GM23248 (cell line): ENCODE measurements at regions not wholly inside any gene's neighbourhood (a gene's known extent, or its start where the extent isn't known, plus 50 kb on each side); places are given as distances from the start of the nearest gene placed in this dataset.

ENCODE experiments used
- DNase-seq: peaks from one replicate; pipeline ENCODE4 v3.0.0-alpha.2; 2015
- H2AFZ ChIP-seq: fragments of 200-600 bp; sonication (generic); 2 replicates; pipeline ENCODE4 v1.6.1; 2016; ENCODE audit warnings: antibody characterized with exemption
- H3F3A ChIP-seq: fragments of 200-600 bp; sonication (generic); 2 replicates; pipeline ENCODE4 v1.6.1; 2016; ENCODE audit warnings: mild to moderate bottlenecking, antibody characterized with exemption, mixed run types; ENCODE audit not compliant: insufficient read depth
- H3K27ac ChIP-seq: fragments of 200-600 bp; sonication (generic); 2 replicates; pipeline ENCODE4 v1.5.1; 2016; ENCODE audit warnings: mild to moderate bottlenecking
- H3K27me3 ChIP-seq: fragments of 200-600 bp; sonication (generic); replicated peaks from 2 replicates; pipeline ENCODE4 v1.6.1; 2016; ENCODE audit warnings: mild to moderate bottlenecking; ENCODE audit not compliant: insufficient read depth
- H3K36me3 ChIP-seq: fragments of 200-600 bp; sonication (generic); 2 replicates; pipeline ENCODE4 v1.6.1; 2016; ENCODE audit warnings: low read depth, mild to moderate bottlenecking
- H3K4me1 ChIP-seq: fragments of 200-600 bp; sonication (generic); 2 replicates; pipeline ENCODE4 v1.6.1; 2016; ENCODE audit warnings: mild to moderate bottlenecking; ENCODE audit not compliant: insufficient read depth
- H3K4me2 ChIP-seq: fragments of 200-600 bp; sonication (generic); one replicate; pipeline ENCODE4 v1.6.1; 2016; ENCODE audit warnings: mild to moderate bottlenecking; ENCODE audit not compliant: unreplicated experiment
- H3K4me3 ChIP-seq: fragments of 200-600 bp; sonication (generic); 2 replicates; pipeline ENCODE4 v1.5.1; 2016; ENCODE audit warnings: mild to moderate bottlenecking
- H3K79me2 ChIP-seq: fragments of 200-600 bp; sonication (generic); 2 replicates; pipeline ENCODE4 v1.6.1; 2016; ENCODE audit warnings: mild to moderate bottlenecking; ENCODE audit not compliant: insufficient read depth
- H3K9ac ChIP-seq: fragments of 200-600 bp; sonication (generic); 2 replicates; pipeline ENCODE4 v1.6.1; 2016; ENCODE audit warnings: mild to moderate bottlenecking
- H3K9me2 ChIP-seq: fragments of 200-600 bp; sonication (generic); 2 replicates; pipeline ENCODE4 v1.6.1; 2016; ENCODE audit warnings: mixed run types, mild to moderate bottlenecking, moderate library complexity; ENCODE audit not compliant: insufficient read depth
- H3K9me3 ChIP-seq: fragments of 200-600 bp; sonication (generic); one replicate; pipeline ENCODE4 v1.6.1; 2017; ENCODE audit warnings: low read depth
- H4K20me1 ChIP-seq: fragments of 200-600 bp; sonication (generic); 2 replicates; pipeline ENCODE4 v1.6.0; 2016; ENCODE audit not compliant: insufficient read depth
- EZH2 ChIP-seq: fragments of 200-600 bp; sonication (generic); IDR thresholded peaks from 2 replicates; pipeline ENCODE4 v1.6.1; 2018; ENCODE audit warnings: antibody characterized with exemption, mild to moderate bottlenecking; ENCODE audit not compliant: insufficient read depth, poor library complexity, severe bottlenecking
- EZH2phosphoT487 ChIP-seq: fragments of 200-600 bp; sonication (generic); IDR thresholded peaks from 2 replicates; pipeline ENCODE4 v1.6.1; 2018; ENCODE audit warnings: antibody characterized with exemption, moderate library complexity, mild to moderate bottlenecking, low read depth; ENCODE audit not compliant: insufficient read depth
- WGBS, 2 experiments: methylation state at CpG; one replicate each; pipeline ENCODE4 v1.1.6; 2015 to 2017; ENCODE audit warnings: low lambda C conversion rate in 2 of 2, low coverage in 1 of 2; ENCODE audit errors: missing lambda C conversion rate in 2 of 2; 5-methylcytosine and 5-hydroxymethylcytosine counted together
- in situ Hi-C: fragments of 300-500 bp; cut with MboI; formaldehyde crosslinking; loops from 2 replicates; pipeline ENCODE4 v1.15.0; 2020

GRCh38 chr13:59532405-59532804 is 631.3 kb downstream of the DIAPH3 start:
- no peak overlapping the region for H3K27ac ChIP-seq

GRCh38 chr13:59533561-59534555 is 629.9 kb downstream of the DIAPH3 start:
- H3K36me3 ChIP-seq: no peaks in the 10 kb centered on the region
- no peak for DNase-seq
- 20 to 24% methylated on average over 3 of the region's 3 CpGs for WGBS, 2 experiments
- no peaks in the 10 kb centered on the region for H4K20me1 ChIP-seq
- H3K4me2 ChIP-seq: no peak overlapping the region
- H3K79me2 ChIP-seq: no peaks in the 10 kb centered on the region
- H3K9me2 ChIP-seq: no peaks in the 10 kb centered on the region
- no peak overlapping the region for H3K9ac ChIP-seq
- no peak overlapping the region for H3K27ac ChIP-seq
- TF ChIP-seq EZH2 (no peak), EZH2phosphoT487 (no peak)
- in situ Hi-C loops: no loop called here
- no peak overlapping the region for H3K4me3 ChIP-seq
- H3F3A ChIP-seq: no peaks in the 10 kb centered on the region
- no peaks in the 10 kb centered on the region for H3K27me3 ChIP-seq
- no peaks in the 10 kb centered on the region for H3K9me3 ChIP-seq
- H2AFZ ChIP-seq: no peak overlapping the region
- H3K4me1 ChIP-seq: no peaks in the 10 kb centered on the region

More at GRCh38 chr13:59532405-59532804, 631.3 kb downstream of the DIAPH3 start:
- H3K79me2 ChIP-seq: no peaks in the 10 kb centered on the region
- no peaks in the 10 kb centered on the region for H3K4me1 ChIP-seq
- no peaks in the 10 kb centered on the region for H4K20me1 ChIP-seq
- no peak overlapping the region for H3K4me2 ChIP-seq
- no peaks in the 10 kb centered on the region for H3K27me3 ChIP-seq
- no peak overlapping the region for H3K9ac ChIP-seq
- no peaks in the 10 kb centered on the region for H3K9me2 ChIP-seq
- no peaks in the 10 kb centered on the region for H3F3A ChIP-seq
- WGBS, 2 experiments: 29 to 49% methylated on average over 2 of the region's 2 CpGs
- H3K9me3 ChIP-seq: no peaks in the 10 kb centered on the region
- TF ChIP-seq EZH2 (no peak), EZH2phosphoT487 (no peak)
- in situ Hi-C loops: no loop called here
- H3K36me3 ChIP-seq: no peaks in the 10 kb centered on the region
- H3K4me3 ChIP-seq: no peak overlapping the region
- H2AFZ ChIP-seq: no peak overlapping the region
- DNase-seq: no peak

- in situ Hi-C loops: no loop called here
- no peaks in the 10 kb centered on the region for H3K27me3 ChIP-seq
- no peaks in the 10 kb centered on the region for H3K9me2 ChIP-seq
- H3K4me1 ChIP-seq: no peaks in the 10 kb centered on the region
- H3K27ac ChIP-seq: no peak overlapping the region
- no peaks in the 10 kb centered on the region for H3K9me3 ChIP-seq
- no peak overlapping the region for H2AFZ ChIP-seq
- H3K4me3 ChIP-seq: no peak overlapping the region
- 9 to 14% methylated on average over 5 of the region's 5 CpGs for WGBS, 2 experiments
- no peak for DNase-seq
- H3F3A ChIP-seq: no peaks in the 10 kb centered on the region
- H3K36me3 ChIP-seq: no peaks in the 10 kb centered on the region
- H3K79me2 ChIP-seq: no peaks in the 10 kb centered on the region
- H3K4me2 ChIP-seq: no peak overlapping the region
- TF ChIP-seq EZH2 (no peak), EZH2phosphoT487 (no peak)
- H4K20me1 ChIP-seq: no peaks in the 10 kb centered on the region
- H3K9ac ChIP-seq: no peak overlapping the region
Measured at GRCh38 chr13:59534806-59535205, 628.9 kb downstream of the DIAPH3 start.

GRCh38 chr13:59537500-59537899 is 626.2 kb downstream of the DIAPH3 start:
- Histone ChIP-seq H3K9ac (no peak overlapping the region), H2AFZ (no peak overlapping the region), H3K27me3 (no peaks in the 10 kb centered on the region), H3K4me2 (no peak overlapping the region), H3K9me3 (no peaks in the 10 kb centered on the region), H3K79me2 (no peaks in the 10 kb centered on the region), H3K27ac (no peak overlapping the region), H3K36me3 (no peaks in the 10 kb centered on the region), H3K9me2 (no peaks in the 10 kb centered on the region), H3K4me1 (no peaks in the 10 kb centered on the region), H4K20me1 (no peaks in the 10 kb centered on the region), H3F3A (no peaks in the 10 kb centered on the region), H3K4me3 (no peak overlapping the region)
- in situ Hi-C loops: no loop called here
- WGBS, 2 experiments: 50 to 53% methylated on average over 3 of the region's 3 CpGs
- no peak for TF ChIP-seq EZH2
- no peak for TF ChIP-seq EZH2phosphoT487
- DNase-seq: no peak
